Stimulated activated naive B cell treated with anti-CD40 and anti-IgM and Interleukin-4, amounts not matched to agents 10 μg/mL and 1 μg/mL and 100 μg/mL, for 72 hours (primary cell): ENCODE measurements at regions not wholly inside any gene's neighbourhood (a gene's known extent, or its start where the extent isn't known, plus 50 kb on each side); places are given as distances from the start of the nearest gene placed in this dataset.
A peak's percentile ranks its signal among the peaks of the same experiment; 100 is the strongest.
"Not testable (repeated sequence)": the region's sequence is repeated elsewhere in the genome, so short reads cannot be mapped to it uniquely, and the experiment has no call there.

Experiments used
- ATAC-seq, 2 donors: fragments of 150-1000 bp; cut with Tn5 transposase; replicated peaks; 2 replicates each; pipeline ENCODE4 v1.10.0; 2021; ENCODE audit warnings: moderate library complexity in 1 of 2
- DNase-seq: peaks from one replicate; pipeline ENCODE4 v3.0.0; 2021
- H3K27ac Mint-ChIP-seq: one replicate; pipeline ENCODE4 v1.8.0; 2022; ENCODE audit warnings: mild to moderate bottlenecking, mixed read lengths
- H3K27me3 Mint-ChIP-seq, 2 donors: one replicate each; pipeline ENCODE4 v1.8.0; 2022; ENCODE audit warnings: mixed read lengths in 2 of 2
- H3K36me3 Mint-ChIP-seq, 2 donors: one replicate each; pipeline ENCODE4 v1.8.0; 2022; ENCODE audit warnings: mixed read lengths in 2 of 2, mild to moderate bottlenecking in 1 of 2
- H3K4me1 Mint-ChIP-seq, 2 donors: one replicate each; pipeline ENCODE4 v1.8.0; 2022; ENCODE audit warnings: mixed read lengths in 2 of 2, mild to moderate bottlenecking in 1 of 2
- H3K4me3 Mint-ChIP-seq, 2 donors: one replicate each; pipeline ENCODE4 v1.8.0; 2022; ENCODE audit warnings: mild to moderate bottlenecking in 2 of 2, mixed read lengths in 2 of 2, moderate library complexity in 1 of 2
- H3K9me3 Mint-ChIP-seq, 2 donors: one replicate each; pipeline ENCODE4 v1.8.0; 2022; ENCODE audit warnings: mixed read lengths in 2 of 2, mild to moderate bottlenecking in 1 of 2

DNA sequence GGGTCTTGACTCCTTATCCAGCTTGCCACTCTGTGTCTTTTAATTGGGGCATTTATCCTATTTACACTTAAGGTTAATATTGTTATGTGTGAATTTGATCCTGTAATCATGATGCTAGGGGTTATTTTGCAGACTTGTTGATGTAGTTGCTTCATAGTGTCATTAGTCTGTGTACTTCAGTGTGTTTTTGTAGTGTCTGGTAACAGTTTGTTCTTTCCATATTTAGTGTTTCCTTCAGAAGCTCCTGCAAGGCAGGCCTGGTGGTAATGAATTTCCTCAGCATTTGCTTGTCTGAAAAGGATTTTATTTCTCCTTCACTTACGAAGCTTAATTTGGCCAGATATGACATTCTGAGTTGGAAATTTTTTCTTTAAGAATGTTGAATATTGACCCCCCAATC is 276.0 kb upstream of the USP25 start:
- not testable (repeated sequence) for H3K27me3 Mint-ChIP-seq, ATAC-seq, H3K4me3 Mint-ChIP-seq, H3K27ac Mint-ChIP-seq, H3K4me1 Mint-ChIP-seq, DNase-seq, H3K36me3 Mint-ChIP-seq
- H3K9me3 Mint-ChIP-seq, result peaks cover 10 to 11% of the 10 kb centered on the region in 2 donors

DNA sequence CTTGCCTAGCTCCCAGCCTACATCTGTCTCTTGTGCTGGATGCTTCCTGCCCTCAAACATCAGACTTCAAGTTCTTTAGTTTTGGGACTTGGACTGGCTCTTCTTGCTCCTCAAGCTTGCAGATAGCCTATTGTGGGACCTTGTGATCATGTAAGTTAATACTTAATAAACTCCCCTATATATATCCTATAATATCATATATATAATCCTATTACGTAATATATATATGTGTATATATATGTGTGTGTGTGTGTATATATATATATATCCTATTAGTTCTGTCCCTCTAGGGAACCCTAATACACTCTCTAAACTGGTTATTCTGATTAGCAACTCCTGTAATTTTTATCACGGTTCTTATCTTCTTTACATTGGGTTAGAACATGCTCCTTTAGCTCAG is 274.9 kb upstream of the USP25 start:
- not testable (repeated sequence) for H3K27ac Mint-ChIP-seq, ATAC-seq, DNase-seq, H3K36me3 Mint-ChIP-seq, H3K4me1 Mint-ChIP-seq, H3K27me3 Mint-ChIP-seq, H3K4me3 Mint-ChIP-seq, H3K9me3 Mint-ChIP-seq

DNA sequence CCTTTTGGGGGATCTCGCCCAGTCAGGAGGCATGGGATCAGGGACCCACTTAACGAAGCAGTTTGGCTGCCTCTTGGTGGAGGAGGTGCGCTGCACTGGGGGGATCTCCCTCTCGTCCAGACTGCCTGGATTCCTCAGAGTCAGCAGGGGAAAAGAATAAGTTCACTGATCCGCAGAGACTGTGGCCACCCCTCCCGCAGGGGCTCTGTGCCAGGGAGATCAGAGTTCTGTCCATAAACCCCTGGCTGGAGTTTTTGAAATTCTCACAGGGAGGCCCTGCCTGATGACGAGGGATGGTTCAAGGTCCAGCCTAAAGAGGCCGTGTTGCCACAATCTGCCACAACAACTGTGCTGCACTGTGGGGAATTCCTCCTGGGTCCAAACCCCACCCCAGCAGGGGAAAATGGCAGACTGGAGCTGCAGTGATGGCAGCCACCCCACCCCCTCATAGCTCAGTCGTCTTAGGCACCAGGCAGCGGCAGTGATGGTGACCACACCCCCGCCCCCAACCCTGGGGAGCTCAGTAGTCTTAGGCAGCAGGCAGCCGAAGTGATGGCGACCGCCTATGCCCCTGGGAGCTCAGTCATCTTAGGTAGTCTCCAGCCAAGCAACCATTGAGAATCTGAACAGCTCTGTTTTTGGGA is 273.8 kb upstream of the USP25 start:
- DNase-seq, result no peak
- H3K4me3 Mint-ChIP-seq, result no peak overlapping the region
- H3K27ac Mint-ChIP-seq, result no peak overlapping the region
- H3K9me3 Mint-ChIP-seq, result peaks cover under 1 to 4% of the 10 kb centered on the region in 2 donors
- peaks cover 0 to 2% of the 10 kb centered on the region in 2 donors for H3K36me3 Mint-ChIP-seq
- H3K4me1 Mint-ChIP-seq, result no peaks in the 10 kb centered on the region
- no peaks in the 10 kb centered on the region for H3K27me3 Mint-ChIP-seq
- no peak for ATAC-seq

DNA sequence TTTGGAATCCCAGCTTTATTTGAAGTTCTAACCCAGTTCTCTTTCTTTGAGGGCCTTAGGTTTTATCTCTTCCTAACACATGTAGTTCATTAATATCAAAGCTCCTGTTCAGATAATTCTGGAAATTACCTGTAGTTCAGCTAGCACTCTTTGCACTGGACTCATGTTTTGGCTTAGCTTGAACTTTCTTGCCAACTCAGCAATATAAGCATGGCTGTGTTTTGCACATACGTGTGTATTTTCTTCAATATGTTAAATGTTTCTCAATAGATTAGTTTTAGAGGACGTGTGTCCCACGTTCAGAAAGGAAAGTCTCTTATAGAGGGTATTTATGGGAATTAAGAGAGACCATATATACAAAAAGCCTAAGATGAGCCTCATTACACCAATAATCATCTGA is 271.8 kb upstream of the USP25 start:
- Mint-ChIP-seq H3K4me3 (no peak overlapping the region), H3K36me3 (no peaks in the 10 kb centered on the region), H3K4me1 (no peaks in the 10 kb centered on the region), H3K9me3 (no peaks in the 10 kb centered on the region), H3K27ac (no peak overlapping the region), H3K27me3 (peaks cover 0 to 7% of the 10 kb centered on the region in 2 donors)
- ATAC-seq (no peak), DNase-seq (no peak)

DNA sequence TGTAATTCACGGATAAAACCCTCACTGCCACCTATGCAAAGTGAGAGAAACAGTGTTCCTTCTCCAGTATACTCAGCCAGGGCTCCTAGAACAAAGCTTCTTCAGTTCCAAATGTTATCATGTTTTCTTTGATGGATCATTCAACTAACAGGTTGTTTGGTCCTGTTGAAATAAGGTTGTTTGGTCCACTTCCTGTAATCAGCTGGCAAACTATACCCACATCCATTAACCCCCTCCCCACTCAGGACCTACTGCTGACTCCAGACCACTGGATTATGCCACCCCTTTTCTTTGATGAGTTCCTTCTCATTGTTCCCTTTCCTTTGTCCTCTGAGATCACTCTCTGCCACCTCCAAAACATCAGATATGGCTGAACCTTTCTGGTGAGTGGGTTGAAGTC is 267.7 kb upstream of the USP25 start:
- Mint-ChIP-seq H3K27ac (no peak overlapping the region), H3K4me3 (no peak overlapping the region), H3K27me3 (peaks cover 0 to 7% of the 10 kb centered on the region in 2 donors), H3K36me3 (no peaks in the 10 kb centered on the region), H3K9me3 (peaks cover 0 to 4% of the 10 kb centered on the region in 2 donors), H3K4me1 (no peaks in the 10 kb centered on the region)
- DNase-seq (no peak), ATAC-seq (no peak)

DNA sequence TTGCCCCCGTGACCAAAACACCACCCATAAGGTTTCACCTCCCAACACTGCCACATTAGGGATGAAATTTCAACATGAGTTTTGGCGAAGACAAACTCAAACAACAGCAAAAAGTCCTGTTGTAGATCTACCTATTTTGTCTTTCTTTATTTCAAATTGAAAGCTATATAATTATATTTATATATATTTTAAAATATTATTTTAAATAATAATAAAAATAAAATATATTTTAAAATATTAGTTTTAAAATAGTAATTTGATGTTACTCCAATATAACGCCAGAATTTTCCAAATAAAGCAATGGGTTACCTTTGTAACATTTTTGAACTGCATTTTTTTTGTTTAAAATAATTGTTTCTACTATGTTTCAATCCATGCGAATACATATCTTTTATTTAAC is 263.5 kb upstream of the USP25 start:
- Mint-ChIP-seq H3K27me3 (peaks cover 0 to 7% of the 10 kb centered on the region in 2 donors), H3K4me1 (no peaks in the 10 kb centered on the region), H3K27ac (no peak overlapping the region), H3K4me3 (no peak overlapping the region), H3K36me3 (no peaks in the 10 kb centered on the region), H3K9me3 (peaks cover 0 to 4% of the 10 kb centered on the region in 2 donors)
- DNase-seq (no peak), ATAC-seq (no peak)

DNA sequence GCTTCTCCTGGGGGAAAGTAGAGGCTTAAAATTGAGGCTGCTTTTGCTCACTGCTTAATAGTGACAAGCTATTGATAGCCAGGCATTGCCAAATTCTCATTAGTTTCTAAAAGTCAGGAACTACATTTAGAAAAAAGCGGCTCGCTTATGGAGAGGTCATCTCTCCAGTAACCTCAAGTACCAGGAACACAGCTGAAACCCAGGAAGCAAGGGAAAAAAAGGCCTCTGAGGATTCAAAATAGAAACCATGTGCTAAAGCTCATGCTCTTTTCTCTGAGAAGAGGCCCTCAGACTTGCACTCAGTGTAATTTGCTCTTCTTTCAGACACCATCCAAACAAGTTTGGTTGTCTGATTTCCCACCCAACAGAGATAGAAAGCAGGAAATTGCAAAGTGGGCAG is 261.4 kb upstream of the USP25 start:
- no peak for DNase-seq
- Mint-ChIP-seq H3K4me1 (no peaks in the 10 kb centered on the region), H3K36me3 (no peaks in the 10 kb centered on the region), H3K27ac (no peak overlapping the region), H3K9me3 (peaks cover 0 to 4% of the 10 kb centered on the region in 2 donors), H3K27me3 (no peaks in the 10 kb centered on the region), H3K4me3 (no peak overlapping the region)
- no peak for ATAC-seq

DNA sequence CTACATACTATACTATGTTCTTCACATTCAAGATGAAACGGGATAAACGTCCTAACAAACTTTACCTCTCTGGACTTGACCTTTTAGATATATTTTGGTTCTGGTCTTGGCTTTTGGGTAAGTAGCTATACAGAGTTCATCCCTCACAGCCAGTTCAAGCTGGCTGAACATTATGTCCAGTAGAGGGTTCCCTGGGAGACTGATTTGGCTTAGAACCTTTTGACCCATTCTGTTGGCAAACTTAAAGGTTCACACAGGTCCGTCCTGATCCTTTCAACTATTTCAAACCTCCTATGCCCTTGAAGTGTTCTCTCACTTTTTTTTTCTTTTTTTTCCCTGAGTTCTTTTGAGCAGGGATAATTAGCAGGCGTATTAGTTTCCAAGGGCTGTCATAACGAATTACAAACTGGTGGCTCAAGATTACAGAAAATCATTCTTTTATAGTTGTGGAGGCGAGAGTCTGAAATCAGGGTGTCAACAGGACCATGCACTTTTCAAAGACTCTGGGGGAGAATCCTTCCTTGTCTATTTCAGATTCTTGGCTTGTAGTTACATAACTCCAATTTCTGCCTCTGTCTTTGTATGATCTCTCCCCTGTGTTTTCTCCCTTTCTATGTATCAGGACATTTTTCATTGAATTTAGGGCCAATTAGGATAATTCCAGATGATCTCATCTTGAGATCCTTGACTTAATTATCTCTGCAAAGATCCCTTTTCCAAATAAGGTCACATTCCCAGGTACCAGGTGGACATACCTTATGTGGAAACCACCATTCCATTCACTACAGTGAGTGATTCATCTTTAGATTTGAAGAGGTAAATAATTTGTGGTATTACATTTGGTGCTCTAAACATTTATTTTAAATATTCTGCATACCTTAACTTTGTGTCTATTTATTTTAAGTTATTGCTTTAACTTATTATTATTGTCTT is 257.4 kb upstream of the USP25 start:
- H3K9me3 Mint-ChIP-seq, result peaks cover 5 to 6% of the 10 kb centered on the region in 2 donors
- no peaks in the 10 kb centered on the region for H3K27me3 Mint-ChIP-seq
- H3K4me3 Mint-ChIP-seq, result no peak overlapping the region
- ATAC-seq (no peak), DNase-seq (no peak)
- peaks cover 2 to 3% of the 10 kb centered on the region in 2 donors for H3K36me3 Mint-ChIP-seq
- no peak overlapping the region for H3K27ac Mint-ChIP-seq
- no peaks in the 10 kb centered on the region for H3K4me1 Mint-ChIP-seq

DNA sequence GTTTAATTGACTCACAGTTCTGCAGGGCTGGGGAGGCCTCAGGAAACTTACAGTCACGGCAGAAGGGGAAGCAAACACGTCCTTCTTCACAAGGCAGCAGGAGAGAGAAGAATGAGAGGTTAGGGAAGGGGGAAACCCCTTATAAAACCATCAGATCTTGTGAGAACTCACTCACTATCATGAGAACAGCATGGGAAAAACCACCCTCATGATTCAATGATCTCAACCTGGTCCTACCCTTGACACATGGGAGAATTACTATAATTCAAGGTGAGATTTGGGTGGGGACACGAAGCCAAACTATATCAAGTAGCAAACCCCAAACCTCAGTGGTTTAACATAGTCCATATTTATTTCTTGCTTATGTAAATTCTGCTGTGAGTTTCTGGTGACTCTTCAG is 252.0 kb upstream of the USP25 start:
- not testable (repeated sequence) for H3K4me3 Mint-ChIP-seq, H3K27me3 Mint-ChIP-seq, H3K4me1 Mint-ChIP-seq, H3K36me3 Mint-ChIP-seq, DNase-seq, ATAC-seq, H3K27ac Mint-ChIP-seq
- H3K9me3 Mint-ChIP-seq, result peaks cover 9 to 13% of the 10 kb centered on the region in 2 donors

DNA sequence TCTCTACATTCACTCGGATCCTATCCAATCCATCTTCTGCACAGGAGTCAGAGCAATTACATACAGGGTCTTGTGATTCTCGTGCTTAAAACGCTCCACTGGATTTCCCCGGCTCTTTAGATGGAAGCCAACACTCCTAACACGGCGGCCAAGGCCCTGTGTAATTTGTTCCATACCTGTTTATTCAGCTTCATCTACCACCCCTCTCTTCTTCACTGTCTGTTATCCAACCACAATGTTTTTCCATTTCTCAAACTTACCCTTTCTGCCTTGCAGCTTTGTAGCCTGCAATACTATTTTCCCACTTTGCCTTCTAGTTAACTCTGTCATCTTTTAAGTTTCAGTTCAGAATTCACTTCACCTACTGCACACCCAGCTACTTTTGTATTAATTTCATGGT is 249.6 kb upstream of the USP25 start:
- Mint-ChIP-seq H3K4me1 (peaks cover 8 to 11% of the 10 kb centered on the region in 2 donors), H3K9me3 (peaks cover 9 to 13% of the 10 kb centered on the region in 2 donors), H3K27ac (no peak overlapping the region), H3K36me3 (peaks cover 6 to 7% of the 10 kb centered on the region in 2 donors), H3K27me3 (no peaks in the 10 kb centered on the region), H3K4me3 (no peak overlapping the region)
- DNase-seq (no peak), ATAC-seq (no peak)

DNA sequence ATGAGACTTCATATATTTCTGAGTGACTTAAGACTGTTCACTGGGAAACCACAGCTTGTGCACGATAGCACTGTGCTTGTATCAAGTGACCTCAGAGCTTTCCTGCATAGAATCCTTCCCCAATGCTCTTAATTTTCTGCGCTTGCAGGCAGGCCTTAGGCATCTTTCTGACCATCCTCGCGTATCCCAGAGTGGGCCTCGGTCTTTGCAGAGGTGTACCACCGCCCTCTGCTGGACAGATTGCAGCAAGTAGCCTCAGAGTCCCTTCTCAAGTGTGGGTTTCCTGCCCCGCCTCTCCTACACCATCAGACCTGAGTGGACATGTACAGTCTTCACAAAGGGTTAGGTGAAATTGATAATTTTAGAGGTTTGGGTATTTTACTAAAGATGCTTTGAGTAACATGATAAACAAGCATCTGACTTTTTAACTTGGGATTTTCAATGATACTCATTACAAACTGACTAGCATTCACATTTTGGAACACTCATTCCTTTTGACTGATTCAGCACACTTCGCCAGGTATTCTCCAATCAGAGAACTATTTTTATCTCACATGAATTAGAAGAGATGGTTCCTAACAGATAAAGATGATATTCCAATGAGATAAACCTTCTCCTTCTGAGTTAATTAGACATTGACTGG is 246.5 kb upstream of the USP25 start:
- peaks cover 8 to 11% of the 10 kb centered on the region in 2 donors for H3K4me1 Mint-ChIP-seq
- peaks cover 0 to 3% of the 10 kb centered on the region in 2 donors for H3K36me3 Mint-ChIP-seq
- peaks cover 0 to 5% of the 10 kb centered on the region in 2 donors for H3K9me3 Mint-ChIP-seq
- ATAC-seq (peak; percentile 100), DNase-seq (peak; percentile 74)
- no peak overlapping the region for H3K27ac Mint-ChIP-seq
- no peak overlapping the region for H3K4me3 Mint-ChIP-seq
- no peaks in the 10 kb centered on the region for H3K27me3 Mint-ChIP-seq

DNA sequence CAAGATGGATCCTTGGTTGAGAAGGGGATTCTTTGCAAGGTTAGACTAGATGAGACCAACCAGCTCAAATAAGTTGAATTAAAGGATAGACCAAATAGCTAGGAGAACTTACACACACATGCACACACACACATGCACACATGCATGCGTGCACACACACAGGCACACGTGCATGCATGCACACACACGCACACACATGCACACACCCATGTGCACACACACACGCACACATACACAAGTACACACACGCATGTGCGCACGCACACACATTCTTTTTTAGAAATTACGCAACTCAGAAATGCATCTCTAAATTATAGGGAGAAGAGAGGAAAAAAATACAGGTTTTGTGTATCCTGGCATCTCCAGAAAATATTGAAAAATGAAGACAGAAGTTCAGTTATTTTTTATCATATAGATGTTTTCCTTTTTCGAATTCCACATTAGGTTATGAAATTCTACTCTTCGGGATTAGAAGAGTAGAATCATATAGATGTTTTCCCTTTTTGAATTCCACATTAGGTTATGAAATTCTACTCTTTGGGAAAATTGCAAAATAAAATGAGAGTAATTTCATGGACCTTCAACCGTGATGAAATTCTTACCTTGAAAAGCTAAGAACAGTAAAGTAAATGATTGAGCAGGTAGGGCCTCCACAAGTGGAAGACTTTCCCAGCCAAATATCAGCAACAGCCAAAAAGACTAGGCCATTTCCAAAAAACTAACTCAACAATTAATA is 243.2 kb upstream of the USP25 start:
- no peak overlapping the region for H3K4me3 Mint-ChIP-seq
- H3K36me3 Mint-ChIP-seq, result no peaks in the 10 kb centered on the region
- H3K27ac Mint-ChIP-seq, result no peak overlapping the region
- H3K4me1 Mint-ChIP-seq, result peaks cover 2 to 11% of the 10 kb centered on the region in 2 donors
- ATAC-seq (no peak), DNase-seq (no peak)
- no peaks in the 10 kb centered on the region for H3K27me3 Mint-ChIP-seq
- no peaks in the 10 kb centered on the region for H3K9me3 Mint-ChIP-seq

DNA sequence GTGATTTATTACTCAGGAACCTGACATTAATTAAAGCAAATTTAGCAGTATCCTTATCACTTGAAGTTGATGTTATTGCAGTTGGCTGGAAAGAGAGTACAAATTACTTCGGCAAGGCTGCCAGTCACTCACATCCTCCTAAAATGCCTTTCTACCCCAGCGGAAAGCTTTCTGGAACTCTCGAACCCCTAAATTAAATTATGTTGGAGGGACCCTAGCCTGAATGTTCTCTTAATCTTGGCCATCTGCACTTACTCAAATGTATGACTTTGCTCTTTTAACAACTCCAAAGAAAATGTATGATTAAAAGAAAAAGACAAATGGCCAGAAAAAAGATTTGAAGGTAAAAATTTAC is 242.6 kb upstream of the USP25 start:
- DNase-seq (no peak), ATAC-seq (no peak)
- H3K4me3 Mint-ChIP-seq, result no peak overlapping the region
- no peaks in the 10 kb centered on the region for H3K36me3 Mint-ChIP-seq
- H3K27me3 Mint-ChIP-seq, result no peaks in the 10 kb centered on the region
- no peaks in the 10 kb centered on the region for H3K9me3 Mint-ChIP-seq
- no peak overlapping the region for H3K27ac Mint-ChIP-seq
- H3K4me1 Mint-ChIP-seq, result peaks cover 2 to 9% of the 10 kb centered on the region in 2 donors

DNA sequence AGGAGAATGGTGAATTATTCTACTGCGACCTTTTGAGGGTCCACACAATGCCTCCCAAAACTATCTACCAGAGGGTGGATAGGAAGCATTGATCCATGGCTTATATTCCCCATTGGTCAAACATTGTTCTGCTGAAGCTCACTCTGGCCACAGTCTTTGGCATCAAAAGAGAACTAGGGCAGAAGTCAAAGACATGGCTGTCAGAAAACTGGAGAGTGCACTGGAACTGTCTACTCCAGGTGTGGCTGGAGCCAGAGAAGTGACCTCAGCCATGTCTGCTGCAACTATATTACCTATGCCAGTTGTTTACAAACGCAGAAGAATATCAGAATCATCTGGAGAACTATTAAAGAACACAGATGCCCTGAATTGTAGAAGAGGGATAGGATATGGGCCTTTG is 238.7 kb upstream of the USP25 start:
- DNase-seq (no peak), ATAC-seq (no peak)
- H3K27me3 Mint-ChIP-seq, result no peaks in the 10 kb centered on the region
- no peak overlapping the region for H3K4me3 Mint-ChIP-seq
- H3K4me1 Mint-ChIP-seq, result peaks cover 0 to 6% of the 10 kb centered on the region in 2 donors
- H3K9me3 Mint-ChIP-seq, result no peaks in the 10 kb centered on the region
- no peaks in the 10 kb centered on the region for H3K36me3 Mint-ChIP-seq
- H3K27ac Mint-ChIP-seq, result peak overlapping the region; percentile 2
